SK-N-SH (cell line): ENCODE measurements at regions not wholly inside any gene's neighbourhood (a gene's known extent, or its start where the extent isn't known, plus 50 kb on each side); places are given as distances from the start of the nearest gene placed in this dataset.

ENCODE experiments used
- CTCF ChIA-PET: fragments of 300-600, 350-600 bp; formaldehyde crosslinking; extraction: SDS; loops from one replicate; lab custom pipeline; 2021; lab: Yijun Ruan, JAX
- POLR2A ChIA-PET: fragments of 350-600 bp; sonication (Branson Sonifier 250); formaldehyde crosslinking; extraction: SDS; loops from one replicate; lab custom pipeline; 2020; ENCODE audit warnings: antibody characterized with exemption, inconsistent platforms; lab: Yijun Ruan, JAX
- DNase-seq: peaks from one replicate; pipeline ENCODE4 v3.0.0; 2012
- H2AFZ ChIP-seq: fragments of 200-600 bp; sonication (generic); 2 replicates; pipeline ENCODE4 v1.8.1; 2016; ENCODE audit warnings: antibody characterized with exemption, mild to moderate bottlenecking, low read depth
- H3F3A ChIP-seq: fragments of 200-600 bp; sonication (generic); replicated peaks from 2 replicates; pipeline ENCODE3; 2016; ENCODE audit warnings: antibody characterized with exemption, mild to moderate bottlenecking; ENCODE audit not compliant: insufficient read depth
- H3K27ac ChIP-seq, 2 experiments: fragments of 200-500 bp in 1 of 2; fragments of 200-600 bp in 1 of 2; sonication (Bioruptor generic) in 1 of 2; sonication (generic), shearing (Covaris generic) in 1 of 2; 2 replicates each; pipeline versions ENCODE4 v1.5.1 to v1.6.1; 2014 to 2016; ENCODE audit warnings: low read depth in 2 of 2, inconsistent platforms in 1 of 2, low read length in 1 of 2, mild to moderate bottlenecking in 1 of 2, mixed read lengths in 1 of 2
- H3K27me3 ChIP-seq: fragments of 200-600 bp; sonication (generic), shearing (Covaris generic); 2 replicates; pipeline ENCODE4 v1.6.1; 2016; ENCODE audit warnings: mixed run types; ENCODE audit not compliant: insufficient read depth
- H3K36me3 ChIP-seq, 2 experiments: fragments of 200-500 bp in 1 of 2; fragments of 200-600 bp in 1 of 2; sonication (Bioruptor generic) in 1 of 2; sonication (generic) in 1 of 2; replicated peaks in 1 of 2; 2 replicates each; pipeline versions ENCODE3 to v1.5.1; 2014 to 2016; ENCODE audit warnings: low read length in 1 of 2, mild to moderate bottlenecking in 1 of 2; ENCODE audit not compliant: insufficient read depth in 2 of 2, control insufficient read depth in 1 of 2
- H3K4me1 ChIP-seq, 2 experiments: fragments of 200-500 bp in 1 of 2; fragments of 200-600 bp in 1 of 2; sonication (Bioruptor generic) in 1 of 2; sonication (generic), shearing (Covaris generic) in 1 of 2; 2 replicates each; pipeline versions ENCODE4 v1.5.1 to v1.6.1; 2014 to 2016; ENCODE audit warnings: low read depth in 1 of 2, low read length in 1 of 2, mixed run types in 1 of 2; ENCODE audit not compliant: insufficient read depth in 2 of 2, control insufficient read depth in 1 of 2
- H3K4me2 ChIP-seq: fragments of 200-600 bp; sonication (generic), shearing (Covaris generic); 2 replicates; pipeline ENCODE4 v1.6.1; 2017; ENCODE audit warnings: mixed run types
- H3K4me3 ChIP-seq, 2 experiments: fragments of 200-500 bp in 1 of 2; fragments of 200-600 bp in 1 of 2; sonication (Bioruptor generic) in 1 of 2; sonication (generic), shearing (Covaris generic) in 1 of 2; 2 replicates each; pipeline versions ENCODE4 v1.5.1 to v1.8.1; 2014 to 2016; ENCODE audit warnings: low read depth in 2 of 2, inconsistent platforms in 1 of 2, low read length in 1 of 2, mild to moderate bottlenecking in 1 of 2, mixed read lengths in 1 of 2, moderate library complexity in 1 of 2
- H3K79me2 ChIP-seq: fragments of 200-600 bp; sonication (generic); 2 replicates; pipeline ENCODE4 v1.8.1; 2017; ENCODE audit warnings: mild to moderate bottlenecking; ENCODE audit not compliant: insufficient read depth
- H3K9ac ChIP-seq: fragments of 200-600 bp; sonication (generic); 2 replicates; pipeline ENCODE4 v1.6.1; 2017; ENCODE audit warnings: mixed run types
- H3K9me2 ChIP-seq: fragments of 200-600 bp; sonication (generic); 2 replicates; pipeline ENCODE4 v1.6.1; 2017; ENCODE audit warnings: mixed run types
- H3K9me3 ChIP-seq: fragments of 200-600 bp; sonication (generic); 2 replicates; pipeline ENCODE4 v1.6.1; 2017; ENCODE audit warnings: mixed run types, mild to moderate bottlenecking, moderate library complexity
- H4K20me1 ChIP-seq: fragments of 200-600 bp; sonication (generic); 2 replicates; pipeline ENCODE4 v1.6.1; 2017; ENCODE audit warnings: mild to moderate bottlenecking, mixed run types; ENCODE audit not compliant: insufficient read depth
- ELF1 ChIP-seq: IDR thresholded peaks from 2 replicates; pipeline ENCODE4 v1.4.0; 2012
- EZH2phosphoT487 ChIP-seq: fragments of 200-600 bp; sonication (generic); IDR thresholded peaks from 2 replicates; pipeline ENCODE4 v1.6.1; 2017; ENCODE audit warnings: low read depth, mixed run types, mild to moderate bottlenecking, antibody characterized with exemption, moderate library complexity, borderline replicate concordance
- FOXM1 ChIP-seq: IDR thresholded peaks from 2 replicates; pipeline ENCODE4 v1.4.0; 2012; ENCODE audit warnings: low read depth, mild to moderate bottlenecking
- IRF3 ChIP-seq: fragments of 150-350 bp; IDR thresholded peaks from 2 replicates; pipeline ENCODE4 v1.6.1; 2016; ENCODE audit warnings: mild to moderate bottlenecking, low read depth, low read length
- MAX ChIP-seq: IDR thresholded peaks from 2 replicates; pipeline ENCODE4 v1.4.0; 2012; ENCODE audit warnings: low read depth
- MEF2A ChIP-seq: IDR thresholded peaks from 2 replicates; pipeline ENCODE4 v1.4.0; 2012; ENCODE audit warnings: low read depth, borderline replicate concordance
- MXI1 ChIP-seq: IDR thresholded peaks from 2 replicates; pipeline ENCODE4 v1.6.1; 2012; ENCODE audit warnings: mild to moderate bottlenecking, low read depth, low read length, improper control_type of control experiment
- NRF1 ChIP-seq: IDR thresholded peaks from 2 replicates; pipeline ENCODE4 v1.6.1; 2012; ENCODE audit warnings: low read depth, mild to moderate bottlenecking, low read length
- PBX3 ChIP-seq: IDR thresholded peaks from 2 replicates; pipeline ENCODE4; 2012
- RAD21 ChIP-seq: IDR thresholded peaks from 2 replicates; pipeline ENCODE4 v1.6.1; 2012; ENCODE audit warnings: mild to moderate bottlenecking, low read length
- RFX5 ChIP-seq: IDR thresholded peaks from 2 replicates; pipeline ENCODE4 v1.6.1; 2012; ENCODE audit warnings: mild to moderate bottlenecking, improper control_type of control experiment, low read length
- RXRA ChIP-seq: IDR thresholded peaks from 2 replicates; pipeline ENCODE4 v1.4.0; 2012; ENCODE audit warnings: low read depth, mild to moderate bottlenecking, borderline replicate concordance
- SMC3 ChIP-seq: IDR thresholded peaks from 2 replicates; pipeline ENCODE4 v1.6.1; 2012; ENCODE audit warnings: low read depth, low read length, improper control_type of control experiment
- TAF1 ChIP-seq: IDR thresholded peaks from 2 replicates; pipeline ENCODE4 v1.6.1; 2012; ENCODE audit warnings: low read depth, mild to moderate bottlenecking, low read length, moderate library complexity, borderline replicate concordance
- TCF12 ChIP-seq: IDR thresholded peaks from 2 replicates; pipeline ENCODE4 v1.4.0; 2012
- TEAD4 ChIP-seq: IDR thresholded peaks from 2 replicates; pipeline ENCODE4 v1.4.0; 2012; ENCODE audit warnings: mild to moderate bottlenecking, borderline replicate concordance; ENCODE audit not compliant: insufficient read depth
- WGBS: methylation state at CpG from one replicate; pipeline ENCODE4 v1.1.6; 2017; ENCODE audit warnings: low lambda C conversion rate; 5-methylcytosine and 5-hydroxymethylcytosine counted together
- TF ChIP-seq, protein P1 (sequence below): IDR thresholded peaks from 2 replicates; pipeline ENCODE4 v1.4.0; 2012; ENCODE audit warnings: low read depth, borderline replicate concordance

DNA sequence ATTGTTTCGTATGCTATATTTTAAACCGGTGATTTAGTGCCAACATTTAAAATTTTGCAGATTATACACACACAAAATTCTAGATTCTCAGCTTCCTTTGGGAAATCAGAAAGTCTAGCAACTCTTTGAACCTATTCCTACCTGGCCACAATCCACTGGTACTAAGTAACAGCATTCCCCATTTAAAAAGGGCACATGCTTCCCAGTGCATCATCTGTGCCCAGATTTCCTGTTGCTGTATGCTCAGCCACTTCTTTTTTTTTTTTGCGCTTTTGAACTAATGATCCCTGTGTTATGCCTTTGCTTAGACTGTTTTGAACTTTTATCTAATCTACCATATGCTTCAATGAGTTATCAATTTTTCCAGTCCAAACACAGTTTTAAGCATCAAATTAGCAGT is 548.4 kb downstream of the PLPP3 start:
- no peaks in the 10 kb centered on the region for H3K79me2 ChIP-seq
- POLR2A ChIA-PET: no interaction called here

More for the DNA sequence above, 548.4 kb downstream of the PLPP3 start:
- Histone ChIP-seq H3K27ac (peak overlapping the region in 1 of 2 experiments; percentile 4; a peak in 1 of 4 replicates), H3K27me3 (no peaks in the 10 kb centered on the region), H3K9ac (no peak overlapping the region), H3K4me1 (peaks cover 0 to 9% of the 10 kb centered on the region in 2 experiments; a peak in 2 of 4 replicates), H4K20me1 (no peaks in the 10 kb centered on the region), H3K4me2 (no peak overlapping the region), H3F3A (no peaks in the 10 kb centered on the region), H3K36me3 (no peaks in the 10 kb centered on the region), H3K9me2 (no peaks in the 10 kb centered on the region), H3K4me3 (no peak overlapping the region), H3K9me3 (no peaks in the 10 kb centered on the region), H2AFZ (no peak overlapping the region)
- CTCF ChIA-PET: no interaction called here
- WGBS: 87% methylated on average over 3 of the region's 3 CpGs
- DNase-seq: no peak
- TF ChIP-seq NRF1: no peak
- no peak for TF ChIP-seq TCF12
- no peak for TF ChIP-seq MAX
- TF ChIP-seq MXI1: no peak
- TF ChIP-seq, protein P1, sequence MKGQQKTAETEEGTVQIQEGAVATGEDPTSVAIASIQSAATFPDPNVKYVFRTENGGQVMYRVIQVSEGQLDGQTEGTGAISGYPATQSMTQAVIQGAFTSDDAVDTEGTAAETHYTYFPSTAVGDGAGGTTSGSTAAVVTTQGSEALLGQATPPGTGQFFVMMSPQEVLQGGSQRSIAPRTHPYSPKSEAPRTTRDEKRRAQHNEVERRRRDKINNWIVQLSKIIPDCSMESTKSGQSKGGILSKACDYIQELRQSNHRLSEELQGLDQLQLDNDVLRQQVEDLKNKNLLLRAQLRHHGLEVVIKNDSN: no peak
- no peak for TF ChIP-seq PBX3
- no peak for TF ChIP-seq ELF1
- no peak for TF ChIP-seq TAF1
- no peak for TF ChIP-seq RAD21
- TF ChIP-seq RXRA: no peak
- no peak for TF ChIP-seq IRF3
- no peak for TF ChIP-seq FOXM1
- no peak for TF ChIP-seq TEAD4
- no peak for TF ChIP-seq EZH2phosphoT487
- TF ChIP-seq RFX5: no peak
- TF ChIP-seq MEF2A: no peak
- TF ChIP-seq SMC3: no peak
